ENCODE measurements at regions not wholly inside any gene's neighbourhood (a gene's known extent, or its start where the extent isn't known, plus 50 kb on each side); places are given as distances from the start of the nearest gene placed in this dataset.

DNA sequence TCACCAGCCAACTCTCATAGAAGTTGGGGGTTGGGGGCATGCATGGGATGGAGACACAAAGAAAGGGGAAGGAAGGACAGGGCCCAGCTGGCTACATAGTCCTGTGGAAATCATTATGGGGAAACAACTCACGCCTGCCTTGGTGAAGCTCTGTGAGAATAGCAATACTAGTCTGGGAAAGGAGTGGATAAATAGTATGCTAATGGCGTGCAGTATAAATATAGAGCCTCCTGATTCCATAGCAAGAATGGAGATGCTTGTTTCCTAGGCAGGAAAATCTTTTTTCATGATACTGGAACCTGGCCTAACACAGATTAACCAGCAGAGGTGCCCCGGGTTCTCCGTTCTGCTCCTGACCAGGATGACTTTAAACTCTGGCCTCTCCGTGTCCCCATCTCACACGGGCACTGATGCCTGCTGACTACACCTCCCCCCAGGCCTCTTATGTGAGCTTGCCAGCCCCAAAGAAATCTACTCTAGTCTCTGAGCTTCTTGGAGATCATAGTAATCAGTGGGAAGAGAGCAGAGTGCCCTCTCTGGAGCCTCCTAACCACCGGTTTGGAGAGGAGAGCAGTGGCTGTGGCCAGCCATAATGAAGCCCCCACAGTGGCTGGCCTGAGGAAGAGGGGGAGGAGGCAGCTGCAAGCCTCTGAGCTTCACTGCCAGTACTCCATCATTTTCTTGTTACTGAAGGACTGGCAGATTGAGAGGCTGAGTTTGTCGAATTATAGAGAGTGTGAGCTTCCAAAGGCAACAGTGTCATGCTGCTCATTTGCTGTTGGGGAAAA is 355.0 kb upstream of the SEMA6D start:
- H3K4me1 ChIP-seq: no peaks in the 10 kb centered on the region
- intact Hi-C loops (cut with micrococcal nuclease): no loop called here
- TF ChIP-seq CTCF (IDR thresholded peaks at IDR 0.05; ENCODE audit: borderline replicate concordance): no peak
- no peaks in the 10 kb centered on the region for H3K9me3 ChIP-seq (replicated peaks)
- no peak for DNase-seq
- no peaks in the 10 kb centered on the region for H3K36me3 ChIP-seq
- no peak overlapping the region for H3K27ac ChIP-seq (replicated peaks)
- no peaks in the 10 kb centered on the region for H3K27me3 ChIP-seq (ENCODE audit: low read depth)
- no peak overlapping the region for H3K4me3 ChIP-seq

- no peaks in the 10 kb centered on the region for H3K9me3 ChIP-seq (replicated peaks)
- intact Hi-C loops (cut with micrococcal nuclease): no loop called here
- no peaks in the 10 kb centered on the region for H3K36me3 ChIP-seq
- H3K4me1 ChIP-seq: no peaks in the 10 kb centered on the region
- no peak for DNase-seq
- no peak for TF ChIP-seq CTCF (IDR thresholded peaks at IDR 0.05; ENCODE audit: borderline replicate concordance)
- no peaks in the 10 kb centered on the region for H3K27me3 ChIP-seq (ENCODE audit: low read depth)
- H3K4me3 ChIP-seq: no peak overlapping the region
- no peak overlapping the region for H3K27ac ChIP-seq (replicated peaks)
These were observed 353.7 kb upstream of the SEMA6D start for GRCh38 chr15:47363653-47364052.

DNA sequence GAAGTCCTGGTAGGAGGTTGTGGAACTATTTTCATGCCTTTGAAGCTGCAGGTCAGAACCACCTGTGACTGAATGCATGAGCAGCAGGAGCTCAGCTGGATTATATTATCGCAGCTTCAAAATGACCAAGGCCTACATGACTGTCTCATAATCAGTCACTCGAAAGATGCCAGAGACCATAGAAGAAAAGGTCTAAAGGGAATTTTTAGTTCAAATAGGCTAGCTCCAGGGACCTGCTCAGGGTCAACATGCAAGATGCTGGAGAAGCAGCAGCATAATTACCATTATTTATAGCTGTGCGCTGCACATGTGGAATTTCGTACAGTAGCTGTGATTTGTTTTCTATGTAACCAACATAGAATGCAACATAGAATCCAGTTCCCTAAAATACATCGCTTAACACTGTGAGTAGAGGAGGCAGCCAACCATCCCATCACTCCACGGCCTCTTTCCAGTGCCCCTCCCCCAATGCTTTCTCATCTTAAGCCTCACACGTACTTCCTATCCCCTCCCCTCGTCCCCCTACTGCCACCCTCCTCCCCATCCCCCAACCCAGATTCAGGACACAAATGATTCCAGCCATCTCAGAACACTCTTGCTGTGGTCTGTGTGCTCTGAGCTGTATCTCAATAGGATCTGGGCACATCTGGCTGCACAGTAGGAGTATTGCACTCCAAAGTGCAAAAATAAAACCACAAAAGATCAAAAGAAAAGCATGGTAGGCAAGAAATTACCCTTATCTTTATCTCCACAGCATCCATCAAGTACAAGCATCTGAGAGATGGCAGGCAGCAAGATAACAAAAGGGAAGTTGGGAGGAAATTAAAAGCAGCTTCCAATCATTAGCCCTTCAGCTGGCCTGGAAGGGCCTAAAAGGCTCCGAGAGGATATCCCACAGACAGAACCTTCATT is 352.8 kb upstream of the SEMA6D start:
- Histone ChIP-seq H3K27ac (replicated peaks) (no peak overlapping the region), H3K4me1 (no peaks in the 10 kb centered on the region), H3K27me3 (ENCODE audit: low read depth) (no peaks in the 10 kb centered on the region), H3K36me3 (no peaks in the 10 kb centered on the region), H3K9me3 (replicated peaks) (no peaks in the 10 kb centered on the region), H3K4me3 (no peak overlapping the region)
- no peak for DNase-seq
- intact Hi-C loops (cut with micrococcal nuclease): no loop called here
- TF ChIP-seq CTCF (IDR thresholded peaks at IDR 0.05; ENCODE audit: borderline replicate concordance): no peak

- DNase-seq: no peak
- TF ChIP-seq CTCF (IDR thresholded peaks at IDR 0.05; ENCODE audit: borderline replicate concordance): no peak
- H3K27ac ChIP-seq (replicated peaks): no peak overlapping the region
- no peaks in the 10 kb centered on the region for H3K27me3 ChIP-seq (ENCODE audit: low read depth)
- H3K4me1 ChIP-seq: no peaks in the 10 kb centered on the region
- intact Hi-C loops (cut with micrococcal nuclease): no loop called here
- no peaks in the 10 kb centered on the region for H3K36me3 ChIP-seq
- H3K9me3 ChIP-seq (replicated peaks): no peaks in the 10 kb centered on the region
- H3K4me3 ChIP-seq: no peak overlapping the region
These were observed 350.4 kb upstream of the SEMA6D start for GRCh38 chr15:47366884-47367283.

DNA sequence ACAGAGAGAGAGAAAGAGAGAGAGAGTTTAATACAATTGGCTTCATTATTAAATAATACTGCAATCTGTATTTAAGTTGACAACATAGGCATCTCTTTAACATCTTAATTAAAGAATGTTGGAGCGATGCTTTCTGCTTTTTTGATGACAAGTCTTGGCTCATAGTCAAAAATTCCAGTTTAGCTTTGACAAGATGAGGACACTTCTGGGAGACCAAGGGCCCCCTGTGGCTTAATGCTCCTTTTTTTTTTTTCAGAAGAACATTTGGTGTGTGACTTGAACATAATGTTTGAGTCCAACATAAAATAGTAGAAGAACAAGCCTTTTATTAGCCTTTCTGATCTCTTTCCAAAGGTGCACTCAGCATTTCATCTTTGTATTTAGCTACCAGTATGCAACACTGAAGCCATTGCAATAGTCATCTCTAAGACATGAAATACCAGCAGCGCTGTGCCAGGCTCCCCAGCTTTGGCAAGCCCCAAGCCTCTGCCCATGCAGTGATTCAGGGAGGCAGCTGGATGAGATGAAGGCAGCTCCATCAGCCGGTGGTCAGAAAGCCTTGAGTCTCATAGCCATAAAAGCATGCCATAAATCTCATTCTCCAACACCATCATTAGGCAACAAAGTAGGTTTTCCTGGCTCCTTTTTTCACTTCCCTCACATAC is 349.4 kb upstream of the SEMA6D start:
- TF ChIP-seq CTCF (IDR thresholded peaks at IDR 0.05; ENCODE audit: borderline replicate concordance): no peak

More for the DNA sequence above, 349.4 kb upstream of the SEMA6D start:
- no peaks in the 10 kb centered on the region for H3K27me3 ChIP-seq (ENCODE audit: low read depth)
- H3K9me3 ChIP-seq (replicated peaks): no peaks in the 10 kb centered on the region
- no peaks in the 10 kb centered on the region for H3K4me1 ChIP-seq
- H3K27ac ChIP-seq (replicated peaks): no peak overlapping the region
- DNase-seq: no peak
- H3K4me3 ChIP-seq: no peak overlapping the region
- intact Hi-C loops (cut with micrococcal nuclease): no loop called here
- H3K36me3 ChIP-seq: no peaks in the 10 kb centered on the region
